GM19193 (cell line): ENCODE measurements at regions not wholly inside any gene's neighbourhood (a gene's known extent, or its start where the extent isn't known, plus 50 kb on each side); places are given as distances from the start of the nearest gene placed in this dataset.

Experiments
- POLR2A ChIP-seq: IDR thresholded peaks from 4 replicates; pipeline ENCODE4 v1.6.1; 2011; ENCODE audit not compliant: insufficient read depth, insufficient read length; ENCODE audit errors: extremely low read depth

- no peak for TF ChIP-seq POLR2A
Measured at GRCh38 chr1:188382851-188383250, 1554.1 kb downstream of the PLA2G4A start.

- no peak for TF ChIP-seq POLR2A
Measured at GRCh38 chr1:188386161-188386560, 1557.4 kb downstream of the PLA2G4A start.

- no peak for TF ChIP-seq POLR2A
Measured at GRCh38 chr1:188386666-188387065, 1557.9 kb downstream of the PLA2G4A start.

GRCh38 chr1:188394677-188395076 lies 1565.9 kb downstream of the PLA2G4A start:
- no peak for TF ChIP-seq POLR2A

GRCh38 chr1:188397521-188397920 lies 1568.8 kb downstream of the PLA2G4A start:
- no peak for TF ChIP-seq POLR2A

- TF ChIP-seq POLR2A: no peak
Measured at GRCh38 chr1:188402986-188403385, 1574.2 kb downstream of the PLA2G4A start.

GRCh38 chr1:188406636-188407035 lies 1577.9 kb downstream of the PLA2G4A start:
- no peak for TF ChIP-seq POLR2A

GRCh38 chr1:188420177-188420576 lies 1591.4 kb downstream of the PLA2G4A start:
- TF ChIP-seq POLR2A: no peak

GRCh38 chr1:188423073-188423472 lies 1594.3 kb downstream of the PLA2G4A start:
- no peak for TF ChIP-seq POLR2A

GRCh38 chr1:188424176-188424575 lies 1595.4 kb downstream of the PLA2G4A start:
- TF ChIP-seq POLR2A: no peak

- no peak for TF ChIP-seq POLR2A
Measured at GRCh38 chr1:188425687-188426086, 1596.9 kb downstream of the PLA2G4A start.

- no peak for TF ChIP-seq POLR2A
Measured at GRCh38 chr1:188426561-188426960, 1597.8 kb downstream of the PLA2G4A start.

- no peak for TF ChIP-seq POLR2A
Measured at GRCh38 chr1:188427642-188428041, 1598.9 kb downstream of the PLA2G4A start.

GRCh38 chr1:188429386-188429785 lies 1600.6 kb downstream of the PLA2G4A start:
- no peak for TF ChIP-seq POLR2A

GRCh38 chr1:188432427-188432826 lies 1603.7 kb downstream of the PLA2G4A start:
- TF ChIP-seq POLR2A: no peak

GRCh38 chr1:188433425-188433824 lies 1604.7 kb downstream of the PLA2G4A start:
- TF ChIP-seq POLR2A: no peak

GRCh38 chr1:188444526-188444925 lies 1615.8 kb downstream of the PLA2G4A start:
- TF ChIP-seq POLR2A: no peak

- no peak for TF ChIP-seq POLR2A
Measured at GRCh38 chr1:188462837-188463236, 1634.1 kb downstream of the PLA2G4A start.

- no peak for TF ChIP-seq POLR2A
Measured at GRCh38 chr1:188463919-188464318, 1635.2 kb downstream of the PLA2G4A start.

GRCh38 chr1:188466539-188466938 lies 1637.8 kb downstream of the PLA2G4A start:
- TF ChIP-seq POLR2A: no peak
